GM19025 (cell line): ENCODE measurements at regions not wholly inside any gene's neighbourhood (a gene's known extent, or its start where the extent isn't known, plus 50 kb on each side); places are given as distances from the start of the nearest gene placed in this dataset.
"Not testable (repeated sequence)": the region's sequence is repeated elsewhere in the genome, so short reads cannot be mapped to it uniquely, and the experiment has no call there.

Experiments used
- ATAC-seq: cut with Tn5 transposase; IDR thresholded peaks from one replicate; pipeline ENCODE4 v1.9.1; 2021; ENCODE audit warnings: mild to moderate bottlenecking, low read depth, moderate library complexity; ENCODE audit not compliant: unreplicated experiment

DNA sequence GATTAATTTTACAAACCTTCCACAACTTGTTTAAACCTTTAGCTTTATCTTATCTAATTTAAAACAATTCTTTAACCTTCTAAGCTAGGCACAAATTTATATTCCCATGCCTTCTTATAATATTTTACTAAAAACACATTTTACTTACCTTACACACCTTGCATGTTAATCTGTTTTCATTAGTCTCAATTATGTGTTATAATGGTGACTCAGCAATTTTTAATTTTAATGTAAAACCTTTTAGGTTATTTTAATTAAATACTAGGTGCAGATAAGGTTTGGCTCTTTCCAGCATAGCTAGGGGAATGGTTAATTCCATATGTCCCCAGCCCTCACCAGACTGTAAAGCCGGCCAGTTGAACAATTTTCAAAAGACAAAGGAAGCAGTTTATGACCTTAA, 264.6 kb upstream of the SGO1 start:
- no peak for ATAC-seq

DNA sequence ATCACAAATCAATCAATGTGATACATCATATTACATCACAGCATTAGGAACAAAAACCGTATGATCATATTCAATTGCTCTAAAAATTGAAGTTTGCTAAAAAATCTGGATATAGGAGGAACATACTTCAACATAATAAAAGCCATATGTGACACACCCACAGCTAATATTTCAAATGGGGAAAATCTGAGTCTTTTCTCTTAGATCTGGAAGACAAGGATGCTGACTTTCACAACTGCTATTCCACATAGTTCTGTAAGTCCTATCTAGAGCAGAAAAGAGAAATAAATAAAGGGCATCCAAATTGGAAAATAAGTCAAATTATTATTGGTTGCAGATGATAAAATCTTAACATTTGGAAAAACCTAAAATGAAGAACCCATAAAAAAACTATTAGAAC, 256.8 kb upstream of the SGO1 start:
- ATAC-seq: no peak

DNA sequence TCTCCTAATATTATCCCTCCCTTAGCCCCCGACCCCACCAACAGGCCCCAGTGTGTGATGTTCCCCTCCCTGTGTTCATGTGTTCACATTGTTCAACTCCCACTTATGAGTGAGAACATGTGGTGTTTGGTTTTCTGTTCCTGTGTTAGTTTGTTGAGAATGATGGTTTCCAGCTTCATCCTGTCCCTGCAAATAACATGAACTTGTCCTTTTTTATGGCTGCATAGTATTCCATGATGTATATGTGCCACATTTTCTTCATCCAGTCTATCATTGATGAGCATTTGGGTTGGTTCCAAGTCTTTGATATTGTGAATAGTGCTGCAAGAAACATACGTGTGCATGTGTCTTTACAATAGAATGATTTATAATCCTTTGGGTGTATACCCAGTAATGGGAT, 241.3 kb upstream of the SGO1 start:
- ATAC-seq: not testable (repeated sequence)

DNA sequence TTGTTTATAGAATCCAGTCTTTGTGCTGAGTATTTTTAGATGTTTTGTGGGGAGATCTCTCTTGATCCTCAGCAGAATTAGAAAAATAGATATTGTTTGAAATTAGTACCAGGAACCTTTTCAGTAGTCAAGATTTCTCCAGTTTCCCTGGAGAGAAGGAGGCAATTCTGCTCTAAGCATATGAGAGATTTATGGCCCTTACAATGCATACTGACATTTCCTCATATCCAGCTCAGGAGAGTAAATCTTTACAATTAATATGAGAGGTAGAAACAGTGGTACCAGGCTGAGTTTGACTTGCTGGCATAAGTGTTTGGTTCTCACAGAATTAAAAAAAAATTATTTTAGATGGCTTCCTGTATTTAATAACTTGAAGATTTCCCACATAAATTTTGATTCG, 239.1 kb upstream of the SGO1 start:
- no peak for ATAC-seq

DNA sequence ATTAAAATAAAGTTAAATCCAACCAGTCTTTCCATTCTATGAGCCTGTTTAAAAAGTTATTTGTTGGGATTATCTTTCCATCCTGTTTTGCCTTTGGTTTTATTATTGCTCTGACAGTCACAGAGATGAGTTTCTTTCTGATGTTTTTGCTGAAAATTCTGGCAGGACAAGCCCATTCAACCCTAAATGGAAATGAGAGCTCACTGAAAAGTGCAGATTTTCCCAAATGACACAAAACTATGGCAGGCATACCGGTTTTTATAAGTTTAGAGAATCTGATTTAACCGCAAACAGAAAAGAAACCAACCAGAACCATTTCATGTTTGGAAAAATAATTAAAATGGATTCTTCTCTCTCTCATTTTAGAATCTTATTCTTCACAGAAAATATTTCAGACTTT, 238.1 kb upstream of the SGO1 start:
- no peak for ATAC-seq

DNA sequence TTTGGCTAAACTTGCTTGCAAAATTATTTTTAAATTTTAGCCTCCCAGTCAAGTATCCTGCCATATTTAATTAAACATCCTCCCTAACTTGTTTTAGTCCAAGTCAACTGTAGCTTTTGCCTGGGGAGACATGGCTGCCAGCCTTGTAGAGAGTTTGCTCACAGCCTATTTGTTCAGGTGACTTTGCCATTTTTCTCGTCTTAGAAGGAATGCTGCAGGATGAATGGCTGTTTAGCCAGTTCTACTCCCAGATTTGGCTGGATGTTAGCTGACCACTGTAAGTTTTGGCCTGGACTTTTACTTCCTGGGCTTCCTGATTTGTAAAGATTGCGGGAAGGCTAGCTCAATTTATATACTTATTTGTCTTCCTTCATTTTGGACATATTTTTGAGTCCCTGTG, 236.4 kb upstream of the SGO1 start:
- ATAC-seq: no peak

DNA sequence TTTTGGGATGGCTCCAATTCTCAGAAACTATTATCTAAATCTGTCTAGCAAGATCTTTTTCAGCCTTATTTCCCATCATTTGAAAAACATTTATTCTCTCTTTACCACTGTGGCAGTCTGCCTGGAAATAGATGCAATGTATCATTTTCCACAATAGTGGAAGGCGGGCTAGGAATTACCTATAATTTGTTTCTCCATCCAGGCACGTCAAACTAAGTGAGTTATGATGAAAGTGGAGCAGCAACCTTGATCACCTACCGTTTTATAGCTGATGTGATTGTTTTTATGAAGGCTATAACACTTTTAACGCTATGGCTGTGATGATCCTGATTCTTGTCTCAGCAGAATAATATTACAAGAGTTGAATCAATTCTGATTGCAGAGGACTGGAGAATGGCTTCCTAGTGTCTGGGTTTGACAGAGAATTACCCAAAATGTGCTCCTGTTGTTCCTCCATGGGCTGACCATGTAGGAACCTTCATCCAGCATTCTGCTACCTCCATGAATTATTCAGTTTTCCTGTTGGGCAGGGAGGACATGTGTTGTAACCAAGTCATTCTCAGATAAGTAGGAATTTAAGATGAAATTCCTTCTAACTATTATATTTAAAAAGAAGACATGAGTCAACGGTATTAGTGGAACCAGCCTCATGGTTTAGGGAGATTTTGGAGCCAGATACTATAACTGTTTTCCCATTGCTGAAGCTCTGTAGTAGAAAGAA, 231.5 kb upstream of the SGO1 start:
- ATAC-seq: no peak

DNA sequence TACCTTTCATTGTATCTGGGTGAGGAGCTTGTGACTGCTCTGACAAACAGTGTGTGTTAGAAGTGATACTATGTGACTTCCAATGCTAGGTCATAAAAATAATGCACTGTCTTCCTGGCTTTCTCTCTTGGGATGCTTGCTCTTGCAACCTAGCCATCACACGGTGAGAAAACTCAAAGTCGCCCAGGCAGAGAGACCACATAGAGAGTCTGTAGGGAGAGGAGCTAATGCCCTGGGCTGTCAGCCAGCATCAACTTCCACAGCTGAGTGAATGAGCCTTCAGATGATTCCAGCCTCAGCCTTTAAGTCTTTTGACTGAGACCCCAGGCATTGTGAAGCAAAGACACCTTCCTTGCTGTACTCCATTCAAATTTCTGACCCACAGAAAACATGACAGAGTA, 220.6 kb upstream of the SGO1 start:
- ATAC-seq: no peak

DNA sequence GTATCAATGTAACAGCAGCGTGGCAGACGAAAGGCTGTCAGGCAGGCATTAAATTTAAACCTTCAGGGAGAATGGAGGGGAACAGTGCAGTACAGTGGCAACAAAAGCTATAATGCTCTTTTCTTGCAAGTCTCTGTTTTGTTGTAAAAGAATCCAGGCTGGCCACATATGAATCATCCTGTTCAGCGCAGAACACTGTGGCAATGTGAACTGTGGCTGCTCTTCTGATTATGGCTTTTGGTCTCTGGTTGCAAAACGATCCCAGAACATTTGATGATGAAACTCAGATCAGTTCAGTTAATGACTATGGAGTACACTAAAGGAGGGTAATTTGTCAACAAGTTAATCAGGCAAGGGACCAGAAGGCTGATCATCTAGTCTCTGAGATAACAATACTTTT, 219.7 kb upstream of the SGO1 start:
- ATAC-seq: no peak

DNA sequence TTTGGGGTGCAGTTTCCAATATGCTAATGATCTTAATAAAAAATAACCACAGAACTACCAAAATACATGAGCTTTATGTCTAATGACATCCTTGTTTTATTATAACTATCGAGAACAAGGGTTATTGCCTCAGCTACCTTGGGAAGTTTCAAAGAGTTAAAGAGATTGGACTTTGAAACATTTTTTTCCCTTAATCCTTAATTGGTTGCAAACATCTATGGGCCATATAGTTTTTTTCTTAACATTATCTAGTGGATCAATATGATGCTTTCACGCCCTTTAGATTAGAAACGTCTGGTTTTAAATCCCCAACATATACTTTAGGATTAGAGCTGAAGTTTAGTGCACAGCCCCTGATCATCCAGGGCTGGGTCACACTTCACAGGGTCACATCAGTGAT, 219.2 kb upstream of the SGO1 start:
- no peak for ATAC-seq

DNA sequence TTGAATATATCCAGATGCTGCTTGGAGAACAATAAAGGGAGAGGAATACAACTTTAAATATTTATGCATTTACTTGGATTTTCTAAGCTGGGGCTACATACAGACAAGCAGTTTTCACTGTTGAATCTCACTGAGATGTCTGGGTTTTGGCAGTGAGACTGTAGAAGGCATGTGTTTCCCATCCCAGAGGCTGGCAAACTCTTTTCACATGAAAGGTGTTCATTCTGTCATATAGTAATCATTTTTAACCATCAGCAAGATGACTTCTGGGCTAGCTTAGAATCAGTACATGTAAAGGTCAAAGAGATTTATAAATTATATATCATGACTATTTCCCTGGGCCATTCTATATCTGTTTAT, 218.7 kb upstream of the SGO1 start:
- ATAC-seq: no peak

DNA sequence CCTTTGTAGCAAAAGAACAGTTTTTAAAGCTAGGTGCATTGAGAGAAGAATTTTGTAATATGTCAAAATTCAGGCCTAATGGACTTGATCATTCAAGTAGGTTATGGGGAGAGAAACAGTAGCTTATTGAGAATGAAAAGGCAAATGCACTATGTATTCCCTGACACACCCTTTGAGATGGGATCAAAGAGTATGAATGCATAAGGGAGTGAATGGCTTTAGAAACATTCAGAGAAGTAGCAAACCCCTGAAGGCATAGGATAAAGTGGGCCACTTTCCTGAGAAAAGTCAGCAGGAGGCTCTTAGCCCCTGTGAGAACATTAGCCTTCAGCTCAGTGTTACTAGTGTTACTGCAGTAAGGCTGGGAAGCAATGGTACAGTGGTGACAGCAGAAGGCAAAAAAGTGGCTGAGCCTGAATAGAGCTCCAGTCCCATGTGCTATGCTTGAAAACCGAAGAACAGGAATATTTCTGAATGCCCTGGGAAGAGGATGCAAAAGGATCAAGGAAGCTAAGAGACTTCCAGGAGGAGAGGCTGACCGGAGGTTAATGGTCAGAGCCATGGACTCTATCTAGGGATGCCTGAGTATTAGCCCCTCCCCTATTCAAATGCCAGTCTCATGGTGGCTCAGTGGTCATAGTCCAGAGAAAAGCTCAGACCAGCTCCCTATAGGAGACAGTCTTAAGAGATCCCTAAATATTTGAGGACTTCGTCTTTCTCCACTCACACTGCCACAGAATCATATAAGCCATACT, 218.2 kb upstream of the SGO1 start:
- ATAC-seq: no peak

DNA sequence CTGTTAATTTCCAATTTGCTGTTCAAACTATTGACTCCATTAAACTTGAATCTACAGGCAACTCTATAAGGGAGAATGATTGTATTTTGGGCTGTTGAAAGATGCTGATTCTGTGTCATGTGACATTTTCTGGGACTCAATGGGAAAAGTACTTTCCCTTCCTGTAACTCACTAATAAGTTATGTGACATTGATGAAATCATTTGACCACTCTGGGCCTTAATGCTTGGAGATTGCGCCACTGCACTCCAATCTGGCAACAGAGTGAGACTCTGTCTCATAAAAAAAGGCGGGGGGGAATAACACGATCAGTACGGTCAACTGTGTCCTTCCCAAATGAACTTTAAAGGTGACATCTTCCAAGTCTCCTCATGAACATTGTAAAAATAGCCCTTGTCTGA, 215.2 kb upstream of the SGO1 start:
- no peak for ATAC-seq

DNA sequence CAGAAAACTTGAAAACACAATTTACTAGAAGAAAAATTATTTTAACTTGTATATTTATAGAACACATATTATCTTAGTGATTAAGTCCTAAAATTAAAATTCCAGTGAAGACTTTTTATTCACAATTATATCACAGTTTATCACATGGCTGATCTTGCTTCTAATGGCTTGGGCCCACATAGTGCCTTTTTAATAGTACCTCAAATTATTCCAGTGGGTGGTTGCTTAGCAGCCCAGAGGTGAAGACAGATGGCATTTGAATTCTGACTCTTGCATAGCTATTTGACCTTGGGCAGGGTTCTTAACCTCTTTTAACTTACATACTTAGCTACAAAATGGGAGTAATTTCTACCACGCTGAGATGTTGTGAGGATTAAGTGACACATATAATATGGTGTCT, 214.7 kb upstream of the SGO1 start:
- ATAC-seq: no peak

DNA sequence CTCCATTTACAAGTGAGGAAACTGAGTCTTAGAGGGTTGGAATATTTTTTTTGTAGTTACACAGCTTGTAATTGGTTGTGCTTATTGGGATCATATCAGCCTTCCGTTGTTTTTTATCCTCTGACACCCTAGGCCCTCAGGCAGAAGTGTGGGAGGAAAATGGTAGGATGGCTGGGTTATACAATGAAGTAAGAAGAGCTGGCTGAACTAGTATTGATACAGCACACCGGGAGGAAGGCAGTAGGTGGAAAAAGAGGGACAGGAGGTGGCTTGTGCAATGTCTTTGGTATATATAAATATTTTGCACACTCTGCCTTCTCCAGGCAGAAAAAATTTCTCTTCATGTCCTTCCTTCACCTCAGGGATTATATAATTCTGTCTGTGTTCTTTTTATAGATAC, 214.3 kb upstream of the SGO1 start:
- no peak for ATAC-seq

DNA sequence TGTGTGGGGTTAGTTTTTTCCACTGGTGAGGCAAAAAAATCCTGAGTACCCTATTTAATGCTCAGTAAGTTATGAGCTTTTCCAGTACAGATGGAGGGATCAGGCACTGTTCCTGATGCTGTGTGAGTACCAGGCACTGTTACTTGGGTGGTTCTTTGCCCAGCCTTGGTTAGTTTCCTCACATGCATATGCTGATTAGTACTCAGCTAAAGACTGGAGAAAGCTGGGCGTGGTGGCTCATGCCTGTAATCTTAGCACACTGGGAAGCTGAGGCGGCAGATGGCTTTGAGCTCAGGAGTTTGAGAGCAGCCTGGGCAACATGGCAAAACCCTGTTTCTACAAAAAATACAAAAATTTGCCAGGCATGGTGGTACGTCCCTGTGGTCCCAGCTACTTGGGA, 210.3 kb upstream of the SGO1 start:
- no peak for ATAC-seq

DNA sequence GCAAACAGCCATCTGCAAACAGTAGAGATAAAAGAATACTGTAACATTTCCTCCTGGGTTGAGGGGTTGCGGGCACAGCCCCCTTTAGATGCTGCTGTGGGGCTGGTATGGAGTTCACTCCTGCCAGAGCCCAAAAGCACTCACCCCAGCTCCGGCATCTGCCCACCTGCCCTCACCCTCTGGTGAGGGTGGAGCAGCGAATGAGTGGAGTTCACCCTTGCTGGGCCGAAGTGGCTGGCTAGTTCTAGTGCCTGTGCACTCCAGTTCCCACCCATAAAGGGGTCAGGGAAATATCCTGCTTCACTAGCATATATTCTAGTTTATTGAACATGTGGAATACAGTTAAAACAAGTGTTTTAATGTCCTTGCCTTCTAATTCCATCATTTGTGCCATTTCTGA, 209.7 kb upstream of the SGO1 start:
- ATAC-seq: no peak

DNA sequence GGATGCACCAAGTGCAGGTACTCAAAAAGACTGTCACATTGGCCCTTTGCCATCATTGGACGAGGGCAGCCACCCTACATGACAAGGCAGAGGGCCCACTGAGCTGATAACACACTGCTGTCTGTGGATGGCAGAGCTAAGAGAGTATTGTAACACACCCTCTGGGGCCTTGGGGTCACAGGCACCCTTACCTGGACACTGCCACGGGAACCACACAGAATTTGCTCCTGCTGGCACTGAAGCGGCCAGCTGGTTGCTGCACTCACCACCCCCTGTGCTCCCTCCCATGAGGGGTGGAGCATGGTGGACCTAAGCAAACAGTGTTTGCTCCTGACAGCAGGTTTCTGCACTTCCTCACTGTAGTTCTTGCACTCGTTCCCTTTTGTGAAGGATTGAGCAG, 208.2 kb upstream of the SGO1 start:
- no peak for ATAC-seq

DNA sequence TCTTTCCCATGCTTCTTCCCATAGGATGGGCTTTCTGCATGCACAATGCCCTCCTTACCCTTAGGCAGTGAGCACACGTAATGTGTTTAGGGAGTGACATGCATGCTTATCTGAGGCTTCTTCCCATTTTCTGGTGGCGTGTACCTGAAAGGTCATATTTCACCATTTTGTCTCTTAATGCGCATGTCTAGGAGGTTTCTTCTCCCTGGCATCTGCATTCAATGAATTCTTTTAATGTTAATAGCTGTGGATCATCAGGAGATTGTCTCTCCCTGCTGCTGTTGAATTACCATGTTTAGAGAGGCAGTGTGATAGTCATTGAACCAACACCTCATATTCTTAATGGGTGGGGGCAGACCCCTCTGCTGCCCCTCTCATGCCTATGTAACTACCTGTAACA, 205.6 kb upstream of the SGO1 start:
- ATAC-seq: no peak

DNA sequence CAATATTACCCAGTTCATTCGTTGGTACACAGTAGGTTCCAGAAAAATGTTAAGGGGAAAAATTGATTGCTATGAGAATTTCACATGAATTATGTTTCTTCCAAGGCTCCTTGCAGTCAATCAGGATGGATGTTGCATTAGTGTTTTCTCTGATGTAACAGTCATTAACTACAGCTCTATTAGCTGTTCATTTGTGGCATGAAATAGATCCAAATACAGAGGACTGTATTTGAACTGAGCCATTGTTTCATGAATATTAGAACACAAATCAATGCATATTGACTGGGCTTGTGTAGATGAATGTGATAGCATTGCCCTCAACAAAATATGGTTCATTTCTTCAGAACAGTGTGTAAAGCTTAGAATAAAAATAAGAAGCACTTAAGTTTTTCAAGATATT, 203.0 kb upstream of the SGO1 start:
- ATAC-seq: no peak

DNA sequence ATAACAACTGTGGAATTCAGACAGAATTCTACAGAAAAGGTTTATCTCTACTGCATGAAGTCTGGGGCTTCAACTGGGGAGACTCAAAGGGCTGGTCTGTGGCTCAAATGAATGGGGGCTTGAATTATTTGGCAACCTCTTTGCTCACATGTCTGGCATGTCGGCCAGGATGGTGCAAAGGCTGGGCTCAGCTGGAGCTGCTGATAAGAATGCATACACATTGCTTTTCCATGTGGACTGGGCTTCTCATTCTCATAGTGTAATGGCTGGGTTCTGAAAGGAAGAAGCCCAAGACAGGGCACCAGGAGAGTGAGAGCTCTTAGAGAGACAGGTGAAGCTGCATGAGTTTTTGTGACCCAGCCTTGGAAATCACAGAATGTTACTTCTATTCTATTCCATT, 194.3 kb upstream of the SGO1 start:
- no peak for ATAC-seq

DNA sequence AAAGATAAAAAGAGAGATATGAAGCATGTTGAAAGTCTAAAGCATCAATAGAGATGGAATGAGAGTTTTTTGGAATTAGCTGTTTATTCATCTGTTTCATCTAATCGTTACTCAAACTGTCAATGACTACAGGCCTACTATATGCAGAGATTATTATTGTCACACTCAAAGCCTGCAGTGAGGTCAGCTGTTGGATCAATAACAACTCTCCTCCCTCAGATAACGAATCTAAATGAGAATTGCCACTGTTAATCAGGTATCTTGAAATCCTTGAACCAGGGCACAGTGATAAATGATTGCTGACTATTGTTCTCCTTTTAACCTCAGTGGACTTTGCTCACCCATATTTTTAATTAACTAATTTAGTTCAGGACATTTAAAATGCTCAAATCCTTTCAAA, 192.3 kb upstream of the SGO1 start:
- no peak for ATAC-seq
